SK-N-MC (cell line): ENCODE measurements at regions not wholly inside any gene's neighbourhood (a gene's known extent, or its start where the extent isn't known, plus 50 kb on each side); places are given as distances from the start of the nearest gene placed in this dataset.

Source experiments
- EZH2 ChIP-seq: fragments of 200-600 bp; sonication (generic); IDR thresholded peaks from one replicate; pipeline ENCODE4 v1.6.1; 2017; ENCODE audit warnings: antibody characterized with exemption
- POLR2AphosphoS5 ChIP-seq: IDR thresholded peaks from 2 replicates; pipeline ENCODE4 v1.6.1; 2012; ENCODE audit warnings: mild to moderate bottlenecking, low read depth, low read length, borderline replicate concordance

GRCh38 chr2:122328816-122329215 lies 573.4 kb downstream of the TSN start:
- TF ChIP-seq POLR2AphosphoS5 (no peak), EZH2 (no peak)
